GM23248 (cell line): ENCODE measurements at regions not wholly inside any gene's neighbourhood (a gene's known extent, or its start where the extent isn't known, plus 50 kb on each side); places are given as distances from the start of the nearest gene placed in this dataset.

Experiments used
- EZH2 ChIP-seq: fragments of 200-600 bp; sonication (generic); IDR thresholded peaks from 2 replicates; pipeline ENCODE4 v1.6.1; 2018; ENCODE audit warnings: antibody characterized with exemption, mild to moderate bottlenecking; ENCODE audit not compliant: insufficient read depth, poor library complexity, severe bottlenecking
- EZH2phosphoT487 ChIP-seq: fragments of 200-600 bp; sonication (generic); IDR thresholded peaks from 2 replicates; pipeline ENCODE4 v1.6.1; 2018; ENCODE audit warnings: antibody characterized with exemption, moderate library complexity, mild to moderate bottlenecking, low read depth; ENCODE audit not compliant: insufficient read depth

GRCh38 chr13:82961757-82962156 lies 920.5 kb downstream of the SLITRK1 start:
- no peak for TF ChIP-seq EZH2
- TF ChIP-seq EZH2phosphoT487: no peak
